Spinal cord (tissue), 9 donors: ENCODE measurements at regions not wholly inside any gene's neighbourhood (a gene's known extent, or its start where the extent isn't known, plus 50 kb on each side); places are given as distances from the start of the nearest gene placed in this dataset.
A peak's percentile ranks its signal among the peaks of the same experiment; 100 is the strongest.
"Not testable (repeated sequence)": the region's sequence is repeated elsewhere in the genome, so short reads cannot be mapped to it uniquely, and the experiment has no call there.

Experiments
- DNase-seq, 6 donors: peaks; one replicate each; pipeline versions ENCODE4 v3.0.0 to v3.0.0-alpha.2; 2013 to 2015; ENCODE audit warnings: low spot score in 6 of 6, low read depth in 4 of 6
- H3K27ac ChIP-seq: one replicate; pipeline ENCODE4 v1.5.1; 2013; ENCODE audit warnings: low read depth, low read length, control low read depth
- H3K27me3 ChIP-seq: one replicate; pipeline ENCODE4 v1.6.1; 2013; ENCODE audit warnings: low read length; ENCODE audit not compliant: control insufficient read depth, insufficient read depth
- H3K36me3 ChIP-seq: one replicate; pipeline ENCODE4 v1.6.1; 2013; ENCODE audit warnings: low read length; ENCODE audit not compliant: control insufficient read depth, insufficient read depth
- H3K4me1 ChIP-seq: one replicate; pipeline ENCODE4 v1.6.1; 2013; ENCODE audit warnings: low read length; ENCODE audit not compliant: control insufficient read depth, insufficient read depth
- H3K4me3 ChIP-seq: one replicate; pipeline ENCODE4 v1.5.1; 2013; ENCODE audit warnings: low read depth, low read length, control low read depth
- H3K9me3 ChIP-seq: one replicate; pipeline ENCODE4 v1.6.1; 2013; ENCODE audit warnings: low read length; ENCODE audit not compliant: control insufficient read depth, insufficient read depth
- WGBS: methylation state at CpG from one replicate; pipeline ENCODE4 v1.1.5; 2013; ENCODE audit warnings: missing lambda C conversion rate; ENCODE audit not compliant: insufficient coverage; 5-methylcytosine and 5-hydroxymethylcytosine counted together
- donor health status: healthy.

DNA sequence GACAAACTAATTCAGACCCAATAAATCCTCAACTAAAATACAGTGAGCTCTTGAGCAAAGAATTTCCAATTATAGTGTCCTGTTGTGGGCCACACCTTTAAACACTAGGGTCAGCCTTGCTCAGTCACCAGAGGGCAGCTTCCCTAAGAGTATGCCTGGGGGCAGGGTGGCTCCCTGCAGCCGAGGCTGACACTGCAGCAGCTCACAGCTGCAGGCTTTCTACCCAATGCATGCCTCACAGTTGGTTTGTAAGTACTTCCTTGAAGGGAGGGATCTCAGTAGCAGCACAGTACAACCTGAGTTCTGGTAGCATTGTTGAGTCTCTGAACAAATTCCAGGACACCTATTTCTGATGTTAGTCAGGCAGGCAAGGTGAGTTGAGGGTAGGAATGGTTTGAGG, 335.6 kb downstream of the TUSC7 start:
- no peak overlapping the region for H3K27ac ChIP-seq
- no peaks in the 10 kb centered on the region for H3K27me3 ChIP-seq
- H3K9me3 ChIP-seq = no peaks in the 10 kb centered on the region
- no peaks in the 10 kb centered on the region for H3K4me1 ChIP-seq
- WGBS = 0% methylated on average over 1 of the region's 1 CpG
- no peak for DNase-seq
- no peaks in the 10 kb centered on the region for H3K36me3 ChIP-seq
- H3K4me3 ChIP-seq = no peak overlapping the region

DNA sequence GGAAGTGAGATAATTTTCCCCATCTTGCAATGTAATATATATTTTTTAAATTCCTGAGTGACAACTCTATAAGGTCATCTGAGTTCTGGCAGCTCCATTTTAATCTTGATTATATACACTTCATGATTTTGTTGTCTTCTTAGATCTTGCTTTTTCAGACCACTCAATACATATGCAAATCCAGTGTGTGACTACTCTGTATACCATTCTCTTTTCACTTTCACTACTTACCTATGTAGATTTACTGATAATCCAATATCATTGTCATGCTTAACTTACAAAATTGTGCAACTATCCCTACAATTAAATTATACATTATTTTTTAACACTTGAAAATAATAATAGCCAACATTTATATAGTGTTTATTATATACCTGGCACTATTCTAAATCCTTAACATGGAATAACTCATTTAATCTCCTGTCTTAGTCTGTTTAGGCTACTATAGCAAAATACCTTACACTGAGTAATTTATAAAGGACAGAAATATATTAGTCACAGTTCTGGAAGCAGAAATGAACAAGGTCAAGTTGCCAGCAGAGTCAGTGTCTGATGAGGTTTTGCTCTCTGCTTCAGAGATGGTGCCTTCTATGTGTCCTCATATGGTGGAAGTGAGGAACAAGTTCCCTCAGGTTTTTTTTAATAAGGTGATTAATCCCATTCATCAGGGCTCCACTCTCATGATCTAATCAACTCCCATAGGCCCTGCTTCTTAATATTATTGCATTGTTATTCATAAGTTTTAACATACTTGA, 338.5 kb downstream of the TUSC7 start:
- H3K4me3 ChIP-seq = no peak overlapping the region

DNA sequence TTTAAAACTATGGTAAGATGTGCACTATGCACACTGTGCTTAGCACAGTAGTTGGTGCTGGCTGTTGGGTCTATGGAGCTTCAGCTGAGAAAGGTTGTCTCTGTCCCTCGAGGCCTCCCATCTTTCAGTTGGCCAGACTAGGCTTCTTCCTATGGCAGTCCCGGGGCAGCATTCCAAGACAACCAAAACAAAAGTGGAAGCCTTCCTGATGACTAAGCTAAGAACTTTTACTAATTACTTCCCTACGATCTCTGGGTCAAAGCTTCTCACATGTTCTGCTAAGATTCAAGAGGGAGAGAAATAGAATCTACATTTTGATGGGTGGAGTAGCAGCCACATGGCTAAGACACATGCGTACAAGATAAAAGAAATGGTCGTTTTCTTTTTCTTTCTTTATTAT, 342.8 kb downstream of the TUSC7 start:
- H3K27ac ChIP-seq = no peak overlapping the region
- no peaks in the 10 kb centered on the region for H3K9me3 ChIP-seq
- H3K36me3 ChIP-seq = no peaks in the 10 kb centered on the region
- no peaks in the 10 kb centered on the region for H3K27me3 ChIP-seq
- no peaks in the 10 kb centered on the region for H3K4me1 ChIP-seq
- no peak for DNase-seq
- no peak overlapping the region for H3K4me3 ChIP-seq
- 80% methylated on average over 2 of the region's 5 CpGs for WGBS

More for the DNA sequence above, 338.5 kb downstream of the TUSC7 start:
- Histone ChIP-seq H3K27ac (no peak overlapping the region), H3K27me3 (no peaks in the 10 kb centered on the region), H3K36me3 (no peaks in the 10 kb centered on the region), H3K9me3 (no peaks in the 10 kb centered on the region), H3K4me1 (no peaks in the 10 kb centered on the region)
- DNase-seq = no peak

GRCh38 chr3:117054556-117054955, 345.0 kb downstream of the TUSC7 start:
- no peaks in the 10 kb centered on the region for H3K36me3 ChIP-seq
- WGBS = 83% methylated on average over 2 of the region's 2 CpGs
- no peak overlapping the region for H3K4me3 ChIP-seq
- H3K27ac ChIP-seq = no peak overlapping the region
- no peaks in the 10 kb centered on the region for H3K4me1 ChIP-seq
- H3K27me3 ChIP-seq = no peaks in the 10 kb centered on the region
- H3K9me3 ChIP-seq = no peaks in the 10 kb centered on the region
- DNase-seq = no peak

GRCh38 chr3:117056946-117057345, 347.4 kb downstream of the TUSC7 start:
- H3K9me3 ChIP-seq, H3K27ac ChIP-seq, H3K27me3 ChIP-seq, DNase-seq, H3K4me3 ChIP-seq, H3K36me3 ChIP-seq, H3K4me1 ChIP-seq: not testable (repeated sequence)
- WGBS = no CpG with 5 or more reads among the region's 5 CpGs

- no peak overlapping the region for H3K27ac ChIP-seq
- peak in 5 of 6 donors; percentile 39 to 94 (median 67) for DNase-seq
- no peak overlapping the region for H3K4me3 ChIP-seq
Observed at GRCh38 chr3:117059067-117059955, 349.7 kb downstream of the TUSC7 start.

DNA sequence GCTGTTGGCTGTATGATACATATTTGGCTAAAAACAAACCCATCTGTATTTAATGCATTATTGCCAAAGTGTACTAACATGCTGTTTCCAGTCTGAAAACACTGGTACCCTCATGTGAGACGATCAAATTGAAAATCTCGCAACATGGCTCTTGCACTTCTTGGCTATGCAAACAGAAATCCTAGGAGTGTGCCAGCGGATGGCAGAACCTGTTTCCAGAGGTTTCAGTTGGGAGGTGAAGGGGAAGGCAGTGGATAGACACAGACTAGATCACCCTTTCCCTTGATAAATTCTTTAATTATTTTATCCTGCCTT, 350.3 kb downstream of the TUSC7 start:
- H3K4me3 ChIP-seq = no peak overlapping the region
- WGBS = 37% methylated on average over 2 of the region's 3 CpGs

More at GRCh38 chr3:117059067-117059955, 349.7 kb downstream of the TUSC7 start:
- H3K36me3 ChIP-seq = no peaks in the 10 kb centered on the region
- WGBS = no CpG with 5 or more reads among the region's 6 CpGs
- no peaks in the 10 kb centered on the region for H3K9me3 ChIP-seq
- no peaks in the 10 kb centered on the region for H3K27me3 ChIP-seq
- no peaks in the 10 kb centered on the region for H3K4me1 ChIP-seq

GRCh38 chr3:117063930-117064329, 354.4 kb downstream of the TUSC7 start:
- WGBS = 57% methylated on average over 1 of the region's 1 CpG
- H3K27ac ChIP-seq = no peak overlapping the region

More for the DNA sequence above, 350.3 kb downstream of the TUSC7 start:
- Histone ChIP-seq H3K9me3 (no peaks in the 10 kb centered on the region), H3K27me3 (no peaks in the 10 kb centered on the region), H3K36me3 (no peaks in the 10 kb centered on the region), H3K4me1 (no peaks in the 10 kb centered on the region), H3K27ac (no peak overlapping the region)
- DNase-seq = peak in 2 of 6 donors; percentile 64 to 78

GRCh38 chr3:117068301-117068700, 358.7 kb downstream of the TUSC7 start:
- Histone ChIP-seq H3K36me3 (no peaks in the 10 kb centered on the region), H3K4me3 (no peak overlapping the region), H3K9me3 (no peaks in the 10 kb centered on the region), H3K27me3 (no peaks in the 10 kb centered on the region), H3K4me1 (no peaks in the 10 kb centered on the region), H3K27ac (no peak overlapping the region)
- DNase-seq = no peak
- WGBS = no CpG with 5 or more reads among the region's 2 CpGs

More at GRCh38 chr3:117063930-117064329, 354.4 kb downstream of the TUSC7 start:
- Histone ChIP-seq H3K27me3 (no peaks in the 10 kb centered on the region), H3K9me3 (no peaks in the 10 kb centered on the region), H3K4me1 (no peaks in the 10 kb centered on the region), H3K4me3 (no peak overlapping the region), H3K36me3 (no peaks in the 10 kb centered on the region)
- peak in 1 of 6 donors; percentile 18 for DNase-seq
